ENCODE measurements at regions not wholly inside any gene's neighbourhood (a gene's known extent, or its start where the extent isn't known, plus 50 kb on each side); places are given as distances from the start of the nearest gene placed in this dataset.

- no peaks in the 10 kb centered on the region for H3K36me3 Mint-ChIP-seq (ENCODE audit: low read depth)
These were observed 418.0 kb upstream of the SPOCK3 start for GRCh38 chr4:167652267-167652666.

DNA sequence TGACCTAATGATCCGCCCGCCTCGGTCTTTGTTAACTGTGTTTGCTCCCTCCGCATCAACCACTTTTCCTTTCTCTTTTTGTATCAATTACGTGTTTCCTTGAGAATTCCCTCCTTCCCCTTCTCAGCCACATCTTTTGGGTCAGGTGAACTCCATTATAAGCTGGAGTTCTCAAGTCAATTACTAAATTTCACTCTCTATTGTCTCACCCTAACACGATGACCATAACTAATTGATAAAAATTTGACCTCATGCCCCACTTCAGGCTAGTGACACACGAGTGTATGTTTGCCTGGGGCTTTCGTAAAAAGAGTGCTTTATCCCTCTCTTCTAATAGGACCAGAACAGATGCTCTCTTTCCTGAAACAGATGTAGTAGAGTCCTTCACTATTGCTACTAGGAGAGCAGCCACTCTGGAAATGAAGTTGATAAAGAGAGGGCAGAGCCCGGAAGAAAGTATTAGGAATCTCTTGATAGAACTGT is 403.6 kb upstream of the ANXA10 start:
- Histone ChIP-seq H3K27ac (ENCODE audit: low read depth, low read length) (no peak overlapping the region), H3K27me3 (ENCODE audit: control insufficient read depth, insufficient read depth, low read length, poor library complexity, severe bottlenecking) (no peaks in the 10 kb centered on the region), H3K9ac (ENCODE audit: extremely low read depth, low read length, poor library complexity, severe bottlenecking) (no peak overlapping the region), H3K36me3 (ENCODE audit: control insufficient read depth, insufficient read depth, low read length) (no peaks in the 10 kb centered on the region), H3K4me1 (ENCODE audit: control insufficient read depth, insufficient read depth, low read length) (no peaks in the 10 kb centered on the region), H3K4me3 (ENCODE audit: low read length) (no peak overlapping the region), H3K9me3 (ENCODE audit: control insufficient read depth, low read length) (no peaks in the 10 kb centered on the region)
- Mint-ChIP-seq H3K36me3 (ENCODE audit: low read depth) (no peaks in the 10 kb centered on the region), H3K27me3 (ENCODE audit: insufficient read depth) (no peaks in the 10 kb centered on the region), H3K9me3 (no peaks in the 10 kb centered on the region), H3K4me1 (no peaks in the 10 kb centered on the region), H3K27ac (no peak overlapping the region), H3K4me3 (peak overlapping the region; percentile 58)
- 86 to 89% methylated on average over 6 to 9 of the region's 9 CpGs for WGBS, 2 experiments (ENCODE audit: insufficient coverage in 1 of 2, insufficient read length in 1 of 2)
- no peak for TF ChIP-seq CTCF (conservative IDR thresholded peaks at IDR 0.05)
- no peak for DNase-seq

More at GRCh38 chr4:167652267-167652666, 418.0 kb upstream of the SPOCK3 start:
- no peak for DNase-seq
- Mint-ChIP-seq H3K4me3 (no peak overlapping the region), H3K9me3 (peaks cover 26% of the 10 kb centered on the region), H3K27me3 (ENCODE audit: insufficient read depth) (no peaks in the 10 kb centered on the region), H3K27ac (no peak overlapping the region), H3K4me1 (no peaks in the 10 kb centered on the region)
- H3K4me3 ChIP-seq (ENCODE audit: low read length): no peak overlapping the region
- H3K9ac ChIP-seq (ENCODE audit: extremely low read depth, low read length, poor library complexity, severe bottlenecking): no peak overlapping the region
- no peak overlapping the region for H3K27ac ChIP-seq (ENCODE audit: low read depth, low read length)
- 83 to 92% methylated on average over 2 to 4 of the region's 4 CpGs for WGBS, 2 experiments (ENCODE audit: insufficient coverage in 1 of 2, insufficient read length in 1 of 2)
- TF ChIP-seq CTCF (conservative IDR thresholded peaks at IDR 0.05): no peak
- H3K4me1 ChIP-seq (ENCODE audit: control insufficient read depth, insufficient read depth, low read length): no peaks in the 10 kb centered on the region
- no peaks in the 10 kb centered on the region for H3K36me3 ChIP-seq (ENCODE audit: control insufficient read depth, insufficient read depth, low read length)
- H3K9me3 ChIP-seq (ENCODE audit: control insufficient read depth, low read length): peaks cover 25% of the 10 kb centered on the region
- no peaks in the 10 kb centered on the region for H3K27me3 ChIP-seq (ENCODE audit: control insufficient read depth, insufficient read depth, low read length, poor library complexity, severe bottlenecking)

GRCh38 chr4:167702391-167702790 is 389.9 kb upstream of the ANXA10 start:
- Histone ChIP-seq H3K27me3 (ENCODE audit: control insufficient read depth, insufficient read depth, low read length, poor library complexity, severe bottlenecking) (no peaks in the 10 kb centered on the region), H3K27ac (ENCODE audit: low read depth, low read length) (no peak overlapping the region), H3K4me3 (ENCODE audit: low read length) (no peak overlapping the region), H3K4me1 (ENCODE audit: control insufficient read depth, insufficient read depth, low read length) (no peaks in the 10 kb centered on the region), H3K9me3 (ENCODE audit: control insufficient read depth, low read length) (no peaks in the 10 kb centered on the region), H3K9ac (ENCODE audit: extremely low read depth, low read length, poor library complexity, severe bottlenecking) (no peak overlapping the region), H3K36me3 (ENCODE audit: control insufficient read depth, insufficient read depth, low read length) (no peaks in the 10 kb centered on the region)
- Mint-ChIP-seq H3K27ac (no peak overlapping the region), H3K4me1 (no peaks in the 10 kb centered on the region), H3K27me3 (ENCODE audit: insufficient read depth) (no peaks in the 10 kb centered on the region), H3K4me3 (no peak overlapping the region), H3K9me3 (no peaks in the 10 kb centered on the region), H3K36me3 (ENCODE audit: low read depth) (no peaks in the 10 kb centered on the region)
- TF ChIP-seq CTCF (conservative IDR thresholded peaks at IDR 0.05): no peak
- no peak for DNase-seq

All from endodermal cell (in vitro differentiated cells).